WTC11 (cell line): ENCODE measurements at regions not wholly inside any gene's neighbourhood (a gene's known extent, or its start where the extent isn't known, plus 50 kb on each side); places are given as distances from the start of the nearest gene placed in this dataset.

ENCODE experiments used
- ATAC-seq: fragments of 200-7000 bp; cut with Tn5 transposase; 2 replicates; pipeline ENCODE4 v1.10.0; 2021; ENCODE audit warnings: mild to moderate bottlenecking, moderate library complexity
- CTCF ChIA-PET: fragments of 300-600 bp; sonication (Branson Sonifier 250); formaldehyde crosslinking; loops from one replicate; lab custom pipeline; 2021; ENCODE audit warnings: antibody characterized with exemption; lab: Charles Lee
- POLR2A ChIA-PET: fragments of 350-600 bp; sonication (Branson Sonifier 250); formaldehyde crosslinking; loops from one replicate; lab custom pipeline; 2021; ENCODE audit warnings: antibody characterized with exemption; lab: Charles Lee
- DNase-seq: peaks from one replicate; pipeline ENCODE4 v3.0.0; 2021; ENCODE audit warnings: low spot score
- H3K27ac Mint-ChIP-seq: 2 replicates; pipeline ENCODE4 v1.8.0; 2021; ENCODE audit warnings: mixed read lengths
- H3K27me3 Mint-ChIP-seq: 2 replicates; pipeline ENCODE4 v1.8.0; 2021; ENCODE audit warnings: low read depth, mild to moderate bottlenecking, moderate library complexity, mixed read lengths
- H3K36me3 Mint-ChIP-seq: 2 replicates; pipeline ENCODE4 v1.8.0; 2021; ENCODE audit warnings: mixed read lengths
- H3K4me1 Mint-ChIP-seq: 2 replicates; pipeline ENCODE4 v1.8.0; 2022; ENCODE audit warnings: mixed read lengths
- H3K4me3 Mint-ChIP-seq: 2 replicates; pipeline ENCODE4 v1.8.0; 2021; ENCODE audit warnings: mild to moderate bottlenecking, moderate library complexity, mixed read lengths
- H3K9me3 Mint-ChIP-seq: 2 replicates; pipeline ENCODE4 v1.8.0; 2021; ENCODE audit warnings: mixed read lengths
- AFF4 ChIP-seq: sonication (generic); formaldehyde crosslinking; IDR thresholded peaks from 2 replicates; pipeline ENCODE4 v1.8.1; 2023; ENCODE audit warnings: mild to moderate bottlenecking, missing genetic modification reagents, borderline replicate concordance
- E2F5 ChIP-seq: sonication (generic); formaldehyde crosslinking; IDR thresholded peaks from 2 replicates; pipeline ENCODE4 v1.8.1; 2022; ENCODE audit warnings: mild to moderate bottlenecking, moderate library complexity, missing genetic modification reagents
- ETV6 ChIP-seq: sonication (generic); formaldehyde crosslinking; IDR thresholded peaks from 2 replicates; pipeline ENCODE4 v1.8.1; 2022; ENCODE audit warnings: mild to moderate bottlenecking, missing genetic modification reagents
- GRHL2 ChIP-seq: fragments of 250-450 bp; sonication (Bioruptor Pico); IDR thresholded peaks from 2 replicates; pipeline ENCODE4 v1.8.0; 2022; ENCODE audit warnings: mild to moderate bottlenecking, moderate library complexity; ENCODE audit not compliant: insufficient replicate concordance, severe bottlenecking
- IRF1 ChIP-seq: sonication (generic); formaldehyde crosslinking; IDR thresholded peaks from 2 replicates; pipeline ENCODE4 v1.8.0; 2023; ENCODE audit warnings: missing genetic modification reagents
- MXD4 ChIP-seq: fragments of 250-450 bp; sonication (Bioruptor Pico); IDR thresholded peaks from 2 replicates; pipeline ENCODE4 v1.8.0; 2021; ENCODE audit warnings: mild to moderate bottlenecking, moderate library complexity, borderline replicate concordance
- NFATC4 ChIP-seq: fragments of 250-450 bp; sonication (Bioruptor Pico); IDR thresholded peaks from 2 replicates; pipeline ENCODE4 v1.9.0; 2021; ENCODE audit warnings: mild to moderate bottlenecking
- NFYB ChIP-seq: sonication (generic); formaldehyde crosslinking; conservative IDR thresholded peaks from 2 replicates; pipeline ENCODE4 v1.8.0; 2022; ENCODE audit warnings: low read depth, missing genetic modification reagents
- RORB ChIP-seq: fragments of 250-450 bp; sonication (Bioruptor Pico); IDR thresholded peaks from 2 replicates; pipeline ENCODE4 v1.9.0; 2021; ENCODE audit warnings: mild to moderate bottlenecking
- SMAD3 ChIP-seq: sonication (generic); formaldehyde crosslinking; IDR thresholded peaks from 2 replicates; pipeline ENCODE4 v1.8.0; 2022; ENCODE audit warnings: missing genetic modification reagents, mild to moderate bottlenecking, borderline replicate concordance
- SOX15 ChIP-seq: fragments of 250-450 bp; sonication (Bioruptor Pico); IDR thresholded peaks from 2 replicates; pipeline ENCODE4 v1.9.0; 2021; ENCODE audit warnings: mild to moderate bottlenecking
- ZNF281 ChIP-seq: sonication (generic); formaldehyde crosslinking; IDR thresholded peaks from 2 replicates; pipeline ENCODE4 v1.8.0; 2023; ENCODE audit warnings: mild to moderate bottlenecking, missing genetic modification reagents
- ZNF423 ChIP-seq: fragments of 250-450 bp; sonication (Bioruptor Pico); IDR thresholded peaks from 2 replicates; pipeline ENCODE4 v2.1.2; 2022; ENCODE audit warnings: mild to moderate bottlenecking, moderate library complexity
- ZNF425 ChIP-seq: fragments of 250-450 bp; sonication (Bioruptor Pico); conservative IDR thresholded peaks from 2 replicates; pipeline ENCODE4 v1.9.0; 2021; ENCODE audit warnings: mild to moderate bottlenecking
- TF ChIP-seq, protein P1 (sequence below): sonication (generic); formaldehyde crosslinking; IDR thresholded peaks from 2 replicates; pipeline ENCODE4 v1.8.1; 2023; ENCODE audit warnings: mild to moderate bottlenecking, missing genetic modification reagents, moderate library complexity
- TF ChIP-seq, protein P2 (sequence below): sonication (generic); formaldehyde crosslinking; IDR thresholded peaks from 2 replicates; pipeline ENCODE4 v1.8.1; 2023; ENCODE audit warnings: mild to moderate bottlenecking, missing genetic modification reagents, moderate library complexity
- TF ChIP-seq, protein P3 (sequence below): fragments of 250-450 bp; sonication (Bioruptor Pico); IDR thresholded peaks from 2 replicates; pipeline ENCODE4 v1.9.0; 2021; ENCODE audit warnings: mild to moderate bottlenecking
- TF ChIP-seq, protein P4 (sequence below): fragments of 250-450 bp; sonication (Bioruptor Pico); IDR thresholded peaks from 2 replicates; pipeline ENCODE4 v1.8.0; 2021; ENCODE audit warnings: mild to moderate bottlenecking

DNA sequence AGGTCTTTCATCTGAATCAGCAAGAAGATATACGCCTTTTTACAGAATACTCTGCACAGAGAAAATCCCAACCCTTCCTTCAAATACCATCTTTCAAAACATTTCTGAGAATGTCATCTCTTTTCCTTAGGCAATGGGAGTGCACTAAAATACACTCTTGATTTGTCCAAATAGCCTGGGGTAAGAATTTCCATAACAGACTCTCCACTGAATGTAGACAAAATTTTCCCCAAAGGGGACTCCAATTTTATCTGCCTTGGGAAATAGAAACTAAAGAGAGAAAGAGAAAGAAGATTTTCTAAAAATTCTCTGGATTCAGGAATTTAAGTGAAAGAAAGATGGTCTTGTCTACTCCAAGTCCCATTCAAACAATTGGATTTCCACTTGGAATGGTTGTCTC is 394.5 kb upstream of the CHAC2 start:
- Mint-ChIP-seq H3K4me1 (peaks cover 13% of the 10 kb centered on the region), H3K36me3 (no peaks in the 10 kb centered on the region), H3K27ac (no peak overlapping the region), H3K27me3 (no peaks in the 10 kb centered on the region), H3K9me3 (peaks cover 18% of the 10 kb centered on the region), H3K4me3 (no peak overlapping the region)
- no peak for TF ChIP-seq ETV6 (CRISPR knock-in tag)
- ATAC-seq (no peak), DNase-seq (no peak)
- ChIA-PET CTCF (no interaction called here), POLR2A (no interaction called here)

GRCh38 chr2:53366543-53366942 is 401.1 kb upstream of the CHAC2 start:
- ATAC-seq (no peak), DNase-seq (no peak)
- Mint-ChIP-seq H3K4me1 (no peaks in the 10 kb centered on the region), H3K9me3 (peaks cover 25% of the 10 kb centered on the region), H3K27ac (no peak overlapping the region), H3K4me3 (no peak overlapping the region), H3K27me3 (no peaks in the 10 kb centered on the region)
- CTCF ChIA-PET: no interaction called here
- POLR2A ChIA-PET: no interaction called here
- TF ChIP-seq, protein P1, sequence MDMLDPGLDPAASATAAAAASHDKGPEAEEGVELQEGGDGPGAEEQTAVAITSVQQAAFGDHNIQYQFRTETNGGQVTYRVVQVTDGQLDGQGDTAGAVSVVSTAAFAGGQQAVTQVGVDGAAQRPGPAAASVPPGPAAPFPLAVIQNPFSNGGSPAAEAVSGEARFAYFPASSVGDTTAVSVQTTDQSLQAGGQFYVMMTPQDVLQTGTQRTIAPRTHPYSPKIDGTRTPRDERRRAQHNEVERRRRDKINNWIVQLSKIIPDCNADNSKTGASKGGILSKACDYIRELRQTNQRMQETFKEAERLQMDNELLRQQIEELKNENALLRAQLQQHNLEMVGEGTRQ (CRISPR knock-in tag): no peak
- TF ChIP-seq, protein P2, sequence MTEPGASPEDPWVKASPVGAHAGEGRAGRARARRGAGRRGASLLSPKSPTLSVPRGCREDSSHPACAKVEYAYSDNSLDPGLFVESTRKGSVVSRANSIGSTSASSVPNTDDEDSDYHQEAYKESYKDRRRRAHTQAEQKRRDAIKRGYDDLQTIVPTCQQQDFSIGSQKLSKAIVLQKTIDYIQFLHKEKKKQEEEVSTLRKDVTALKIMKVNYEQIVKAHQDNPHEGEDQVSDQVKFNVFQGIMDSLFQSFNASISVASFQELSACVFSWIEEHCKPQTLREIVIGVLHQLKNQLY: no peak
- TF ChIP-seq, protein P3, sequence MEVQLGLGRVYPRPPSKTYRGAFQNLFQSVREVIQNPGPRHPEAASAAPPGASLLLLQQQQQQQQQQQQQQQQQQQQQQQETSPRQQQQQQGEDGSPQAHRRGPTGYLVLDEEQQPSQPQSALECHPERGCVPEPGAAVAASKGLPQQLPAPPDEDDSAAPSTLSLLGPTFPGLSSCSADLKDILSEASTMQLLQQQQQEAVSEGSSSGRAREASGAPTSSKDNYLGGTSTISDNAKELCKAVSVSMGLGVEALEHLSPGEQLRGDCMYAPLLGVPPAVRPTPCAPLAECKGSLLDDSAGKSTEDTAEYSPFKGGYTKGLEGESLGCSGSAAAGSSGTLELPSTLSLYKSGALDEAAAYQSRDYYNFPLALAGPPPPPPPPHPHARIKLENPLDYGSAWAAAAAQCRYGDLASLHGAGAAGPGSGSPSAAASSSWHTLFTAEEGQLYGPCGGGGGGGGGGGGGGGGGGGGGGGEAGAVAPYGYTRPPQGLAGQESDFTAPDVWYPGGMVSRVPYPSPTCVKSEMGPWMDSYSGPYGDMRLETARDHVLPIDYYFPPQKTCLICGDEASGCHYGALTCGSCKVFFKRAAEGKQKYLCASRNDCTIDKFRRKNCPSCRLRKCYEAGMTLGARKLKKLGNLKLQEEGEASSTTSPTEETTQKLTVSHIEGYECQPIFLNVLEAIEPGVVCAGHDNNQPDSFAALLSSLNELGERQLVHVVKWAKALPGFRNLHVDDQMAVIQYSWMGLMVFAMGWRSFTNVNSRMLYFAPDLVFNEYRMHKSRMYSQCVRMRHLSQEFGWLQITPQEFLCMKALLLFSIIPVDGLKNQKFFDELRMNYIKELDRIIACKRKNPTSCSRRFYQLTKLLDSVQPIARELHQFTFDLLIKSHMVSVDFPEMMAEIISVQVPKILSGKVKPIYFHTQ (CRISPR knock-in tag): no peak
- TF ChIP-seq SMAD3 (CRISPR knock-in tag): no peak
- no peak for TF ChIP-seq NFATC4
- TF ChIP-seq, protein P4, sequence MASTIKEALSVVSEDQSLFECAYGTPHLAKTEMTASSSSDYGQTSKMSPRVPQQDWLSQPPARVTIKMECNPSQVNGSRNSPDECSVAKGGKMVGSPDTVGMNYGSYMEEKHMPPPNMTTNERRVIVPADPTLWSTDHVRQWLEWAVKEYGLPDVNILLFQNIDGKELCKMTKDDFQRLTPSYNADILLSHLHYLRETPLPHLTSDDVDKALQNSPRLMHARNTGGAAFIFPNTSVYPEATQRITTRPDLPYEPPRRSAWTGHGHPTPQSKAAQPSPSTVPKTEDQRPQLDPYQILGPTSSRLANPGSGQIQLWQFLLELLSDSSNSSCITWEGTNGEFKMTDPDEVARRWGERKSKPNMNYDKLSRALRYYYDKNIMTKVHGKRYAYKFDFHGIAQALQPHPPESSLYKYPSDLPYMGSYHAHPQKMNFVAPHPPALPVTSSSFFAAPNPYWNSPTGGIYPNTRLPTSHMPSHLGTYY: no peak
- TF ChIP-seq ZNF281 (CRISPR knock-in tag): no peak
- TF ChIP-seq E2F5 (CRISPR knock-in tag): no peak
- TF ChIP-seq ZNF423 (CRISPR knock-in tag): no peak
- no peak for TF ChIP-seq SOX15 (CRISPR knock-in tag)
- TF ChIP-seq IRF1: no peak
- no peak for TF ChIP-seq ZNF425 (CRISPR knock-in tag)
- TF ChIP-seq NFYB (CRISPR knock-in tag): no peak
- TF ChIP-seq AFF4 (CRISPR knock-in tag): no peak
- no peak for TF ChIP-seq RORB (CRISPR knock-in tag)
- TF ChIP-seq MXD4 (CRISPR knock-in tag): no peak
- TF ChIP-seq GRHL2: no peak
- TF ChIP-seq, all 79 proteins: peak for 0
- no peaks in the 10 kb centered on the region for H3K36me3 Mint-ChIP-seq
